ENCODE measurements at regions not wholly inside any gene's neighbourhood (a gene's known extent, or its start where the extent isn't known, plus 50 kb on each side); places are given as distances from the start of the nearest gene placed in this dataset.

DNA sequence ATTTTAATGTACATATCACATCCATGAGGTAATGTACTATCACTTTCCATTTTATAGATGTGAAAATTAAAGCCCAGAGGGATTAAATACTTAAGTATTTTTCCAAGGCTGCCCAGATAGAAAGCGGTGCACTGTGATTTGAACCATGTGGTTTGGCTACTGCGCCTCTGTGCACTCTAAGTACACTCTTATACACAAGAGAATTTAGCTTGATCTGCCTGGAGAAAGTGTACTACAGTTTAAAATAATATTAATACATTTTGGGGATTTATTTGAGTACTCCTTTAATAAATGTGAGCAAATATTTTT, 360.4 kb upstream of the ACTBL2 start:
- ChIA-PET POLR2A (no interaction called here), CTCF (no interaction called here)
- TF ChIP-seq ARNT (IDR thresholded peaks at IDR 0.05), result no peak
- TF ChIP-seq, protein P1, sequence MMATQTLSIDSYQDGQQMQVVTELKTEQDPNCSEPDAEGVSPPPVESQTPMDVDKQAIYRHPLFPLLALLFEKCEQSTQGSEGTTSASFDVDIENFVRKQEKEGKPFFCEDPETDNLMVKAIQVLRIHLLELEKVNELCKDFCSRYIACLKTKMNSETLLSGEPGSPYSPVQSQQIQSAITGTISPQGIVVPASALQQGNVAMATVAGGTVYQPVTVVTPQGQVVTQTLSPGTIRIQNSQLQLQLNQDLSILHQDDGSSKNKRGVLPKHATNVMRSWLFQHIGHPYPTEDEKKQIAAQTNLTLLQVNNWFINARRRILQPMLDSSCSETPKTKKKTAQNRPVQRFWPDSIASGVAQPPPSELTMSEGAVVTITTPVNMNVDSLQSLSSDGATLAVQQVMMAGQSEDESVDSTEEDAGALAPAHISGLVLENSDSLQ (IDR thresholded peaks at IDR 0.05), result no peak
- TF ChIP-seq FOXA1 (IDR thresholded peaks at IDR 0.05), result no peak
- TF ChIP-seq L3MBTL2 (conservative IDR thresholded peaks at IDR 0.05), result no peak
- TF ChIP-seq SUZ12 (IDR thresholded peaks at IDR 0.05), result no peak
- TF ChIP-seq BHLHE40 (IDR thresholded peaks at IDR 0.05; ENCODE audit: borderline replicate concordance), result no peak
- no peak for TF ChIP-seq ZNF384 (IDR thresholded peaks at IDR 0.05)
- no peak for TF ChIP-seq TARDBP (IDR thresholded peaks at IDR 0.05)
- no peak for TF ChIP-seq HDGF (IDR thresholded peaks at IDR 0.05; ENCODE audit: borderline replicate concordance)
- no peak for TF ChIP-seq NFRKB (IDR thresholded peaks at IDR 0.05)
- TF ChIP-seq LEF1 (IDR thresholded peaks at IDR 0.05; ENCODE audit: borderline replicate concordance), result no peak
- TF ChIP-seq FOXK2 (IDR thresholded peaks at IDR 0.05), result no peak
- TF ChIP-seq ELF4 (IDR thresholded peaks at IDR 0.05), result no peak
- no peak for TF ChIP-seq FOXM1 (IDR thresholded peaks at IDR 0.05; ENCODE audit: borderline replicate concordance)
- no peak for TF ChIP-seq CTBP1 (IDR thresholded peaks at IDR 0.05; ENCODE audit: borderline replicate concordance)
- TF ChIP-seq SP1 (IDR thresholded peaks at IDR 0.05), result no peak

DNA sequence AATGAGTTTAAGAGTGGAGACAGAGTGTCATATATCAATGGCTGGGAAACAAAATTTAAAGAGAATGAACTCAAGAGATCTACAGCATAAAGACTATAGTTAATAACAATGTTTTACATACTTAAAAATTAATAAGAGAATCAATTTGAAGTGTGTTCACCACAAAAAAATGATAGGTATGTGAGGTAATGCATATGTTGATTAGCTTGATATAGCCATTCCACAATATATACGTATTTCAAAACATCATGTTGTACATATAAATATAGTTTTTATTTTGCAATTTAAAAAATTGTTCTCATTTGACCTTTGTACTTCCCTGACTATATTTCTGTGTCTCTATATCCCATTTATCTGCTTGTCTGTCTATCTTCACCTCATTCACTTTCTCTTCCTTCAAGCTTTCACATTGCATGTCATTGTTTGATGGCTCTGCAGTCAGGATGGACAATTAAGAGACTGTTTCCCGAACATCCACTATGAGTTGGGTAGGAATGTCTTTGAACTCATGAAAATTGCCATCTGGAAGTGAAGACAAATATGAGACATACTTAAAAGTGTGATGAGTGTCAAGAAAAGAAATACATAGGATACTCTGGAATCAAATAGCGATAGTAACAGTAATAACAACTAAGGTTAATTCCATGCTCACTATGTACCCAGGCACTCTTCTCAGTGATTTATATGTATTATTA, 359.9 kb upstream of the ACTBL2 start:
- TF ChIP-seq TARDBP (IDR thresholded peaks at IDR 0.05), result no peak
- no peak for TF ChIP-seq BHLHE40 (IDR thresholded peaks at IDR 0.05; ENCODE audit: borderline replicate concordance)
- TF ChIP-seq FOXM1 (IDR thresholded peaks at IDR 0.05; ENCODE audit: borderline replicate concordance), result no peak
- no peak for TF ChIP-seq FOXK2 (IDR thresholded peaks at IDR 0.05)
- no peak for TF ChIP-seq SP1 (IDR thresholded peaks at IDR 0.05)
- TF ChIP-seq L3MBTL2 (conservative IDR thresholded peaks at IDR 0.05), result no peak
- TF ChIP-seq CTBP1 (IDR thresholded peaks at IDR 0.05; ENCODE audit: borderline replicate concordance), result no peak
- TF ChIP-seq, protein P1 (IDR thresholded peaks at IDR 0.05), result no peak
- TF ChIP-seq SUZ12 (IDR thresholded peaks at IDR 0.05), result no peak
- TF ChIP-seq NFRKB (IDR thresholded peaks at IDR 0.05), result no peak
- no peak for TF ChIP-seq HDGF (IDR thresholded peaks at IDR 0.05; ENCODE audit: borderline replicate concordance)
- TF ChIP-seq ARNT (IDR thresholded peaks at IDR 0.05), result no peak
- TF ChIP-seq LEF1 (IDR thresholded peaks at IDR 0.05; ENCODE audit: borderline replicate concordance), result no peak
- no peak for TF ChIP-seq ELF4 (IDR thresholded peaks at IDR 0.05)
- no peak for TF ChIP-seq ZNF384 (IDR thresholded peaks at IDR 0.05)
- TF ChIP-seq FOXA1 (IDR thresholded peaks at IDR 0.05), result no peak
- no peak for DNase-seq (ENCODE audit: extremely low spot score)
- POLR2A ChIA-PET, result no interaction called here
- CTCF ChIA-PET, result no interaction called here

More for the DNA sequence above, 360.4 kb upstream of the ACTBL2 start:
- no peak for DNase-seq (ENCODE audit: extremely low spot score)

DNA sequence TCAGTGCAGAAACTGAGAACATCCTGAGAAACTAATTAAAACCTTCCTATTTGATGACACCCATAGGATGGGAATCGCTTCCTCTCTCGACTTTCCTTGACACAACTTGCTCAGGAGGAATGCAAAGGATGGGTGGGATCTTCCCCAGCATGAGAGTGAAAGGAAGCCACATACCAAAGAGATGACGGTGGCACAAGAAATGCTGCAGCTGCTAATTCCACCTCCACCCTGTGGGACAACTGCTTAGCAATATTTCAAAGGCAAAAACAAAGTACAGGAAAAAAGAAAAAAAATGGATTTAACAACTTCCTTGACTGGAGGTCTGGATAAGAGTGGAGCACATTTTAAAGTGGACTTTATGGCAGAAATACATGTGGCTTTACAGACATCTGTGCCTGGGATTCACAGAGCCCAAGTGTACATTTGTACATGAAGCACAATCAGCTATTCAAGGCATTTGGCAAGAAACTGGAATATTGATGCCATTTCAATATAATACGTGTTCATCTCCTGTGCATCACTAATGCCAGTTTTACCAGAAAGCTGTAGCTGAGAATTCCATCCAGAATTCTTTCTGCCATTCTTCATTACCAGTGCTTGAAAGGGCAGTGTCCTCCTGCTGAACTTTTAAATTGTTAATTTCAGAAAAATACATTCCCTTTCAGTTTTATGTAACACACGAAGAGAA, 359.2 kb upstream of the ACTBL2 start:
- DNase-seq (ENCODE audit: extremely low spot score), result no peak
- ChIA-PET CTCF (no interaction called here), POLR2A (no interaction called here)
- TF ChIP-seq NFRKB (IDR thresholded peaks at IDR 0.05) (no peak), TARDBP (IDR thresholded peaks at IDR 0.05) (no peak), L3MBTL2 (conservative IDR thresholded peaks at IDR 0.05) (no peak), FOXM1 (IDR thresholded peaks at IDR 0.05; ENCODE audit: borderline replicate concordance) (no peak), HDGF (IDR thresholded peaks at IDR 0.05; ENCODE audit: borderline replicate concordance) (no peak), BHLHE40 (IDR thresholded peaks at IDR 0.05; ENCODE audit: borderline replicate concordance) (no peak), FOXA1 (IDR thresholded peaks at IDR 0.05) (no peak), FOXK2 (IDR thresholded peaks at IDR 0.05) (no peak), ZNF384 (IDR thresholded peaks at IDR 0.05) (no peak), ELF4 (IDR thresholded peaks at IDR 0.05) (no peak), LEF1 (IDR thresholded peaks at IDR 0.05; ENCODE audit: borderline replicate concordance) (no peak), SUZ12 (IDR thresholded peaks at IDR 0.05) (no peak), ARNT (IDR thresholded peaks at IDR 0.05) (no peak), SP1 (IDR thresholded peaks at IDR 0.05) (no peak), CTBP1 (IDR thresholded peaks at IDR 0.05; ENCODE audit: borderline replicate concordance) (no peak)
- TF ChIP-seq, protein P1 (IDR thresholded peaks at IDR 0.05), result no peak

DNA sequence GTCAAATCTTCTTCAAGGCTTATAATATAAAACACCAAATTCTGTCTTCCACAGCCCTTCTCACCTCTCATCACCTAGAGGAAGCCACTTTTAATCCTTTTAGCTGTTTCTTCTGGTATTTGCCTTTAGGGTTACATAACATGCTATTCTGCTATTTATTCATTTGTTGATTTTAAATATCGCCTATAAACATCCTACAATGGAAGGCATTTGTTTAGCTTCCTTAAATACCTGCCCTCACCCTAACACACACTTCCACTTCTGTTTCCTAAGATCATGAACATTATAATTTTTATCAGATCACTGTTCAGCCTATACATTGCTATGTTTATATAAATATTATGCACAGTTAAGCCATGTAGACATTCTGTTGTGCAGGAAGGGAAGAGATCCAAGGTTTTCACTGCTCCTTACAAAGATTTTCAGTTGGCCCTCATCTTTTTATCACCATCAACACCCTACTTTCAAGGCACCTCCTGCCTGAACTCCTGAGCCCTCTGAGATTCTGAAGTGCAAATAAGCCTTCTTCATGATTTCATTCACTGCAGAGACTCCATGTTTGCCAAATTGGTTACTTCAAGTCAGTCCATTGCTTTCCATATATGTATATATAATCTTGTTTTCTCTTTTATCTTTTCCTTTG, 356.9 kb upstream of the ACTBL2 start:
- CTCF ChIA-PET, result no interaction called here
- POLR2A ChIA-PET, result no interaction called here
- no peak for DNase-seq (ENCODE audit: extremely low spot score)
- TF ChIP-seq SUZ12 (IDR thresholded peaks at IDR 0.05) (no peak), FOXK2 (IDR thresholded peaks at IDR 0.05) (no peak), L3MBTL2 (conservative IDR thresholded peaks at IDR 0.05) (no peak), FOXM1 (IDR thresholded peaks at IDR 0.05; ENCODE audit: borderline replicate concordance) (no peak), ZNF384 (IDR thresholded peaks at IDR 0.05) (no peak), BHLHE40 (IDR thresholded peaks at IDR 0.05; ENCODE audit: borderline replicate concordance) (no peak), HDGF (IDR thresholded peaks at IDR 0.05; ENCODE audit: borderline replicate concordance) (no peak), TARDBP (IDR thresholded peaks at IDR 0.05) (no peak), FOXA1 (IDR thresholded peaks at IDR 0.05) (no peak), LEF1 (IDR thresholded peaks at IDR 0.05; ENCODE audit: borderline replicate concordance) (no peak), NFRKB (IDR thresholded peaks at IDR 0.05) (no peak), CTBP1 (IDR thresholded peaks at IDR 0.05; ENCODE audit: borderline replicate concordance) (no peak), ELF4 (IDR thresholded peaks at IDR 0.05) (no peak), SP1 (IDR thresholded peaks at IDR 0.05) (no peak)
- TF ChIP-seq, protein P1 (IDR thresholded peaks at IDR 0.05), result no peak
